GM12865 (cell line): ENCODE measurements at regions not wholly inside any gene's neighbourhood (a gene's known extent, or its start where the extent isn't known, plus 50 kb on each side); places are given as distances from the start of the nearest gene placed in this dataset.

ENCODE experiments used
- DNase-seq: peaks from one replicate; pipeline ENCODE4 v3.0.0; 2010; ENCODE audit warnings: low read depth
- H3K4me3 ChIP-seq: 2 replicates; pipeline ENCODE4 v1.5.1; 2011; ENCODE audit warnings: mild to moderate bottlenecking, low read depth, low read length, control low read depth
- CTCF ChIP-seq: IDR thresholded peaks from 2 replicates; pipeline ENCODE4 v1.5.1; 2011; ENCODE audit warnings: low read length, control low read depth, low read depth, inconsistent platforms; ENCODE audit not compliant: insufficient read depth; ENCODE audit errors: missing control alignments

GRCh38 chr2:67246791-67247190 is 150.3 kb upstream of the ETAA1 start:
- H3K4me3 ChIP-seq, result no peak overlapping the region
- TF ChIP-seq CTCF, result no peak
- no peak for DNase-seq

- DNase-seq, result no peak
- no peak overlapping the region for H3K4me3 ChIP-seq
- TF ChIP-seq CTCF, result no peak
These were observed 145.4 kb upstream of the ETAA1 start for GRCh38 chr2:67251741-67252140.

- no peak for TF ChIP-seq CTCF
- H3K4me3 ChIP-seq, result no peak overlapping the region
- DNase-seq, result no peak
These were observed 141.1 kb upstream of the ETAA1 start for GRCh38 chr2:67255933-67256615.

GRCh38 chr2:67256892-67257291 is 140.2 kb upstream of the ETAA1 start:
- no peak overlapping the region for H3K4me3 ChIP-seq
- no peak for TF ChIP-seq CTCF
- DNase-seq, result no peak

- DNase-seq, result no peak
- no peak overlapping the region for H3K4me3 ChIP-seq
- TF ChIP-seq CTCF, result no peak
These were observed 139.0 kb upstream of the ETAA1 start for GRCh38 chr2:67258122-67258521.

- DNase-seq, result no peak
- no peak overlapping the region for H3K4me3 ChIP-seq
- no peak for TF ChIP-seq CTCF
These were observed 138.3 kb upstream of the ETAA1 start for GRCh38 chr2:67258831-67259230.
